Left cardiac atrium (tissue), 4 donors: ENCODE measurements at regions not wholly inside any gene's neighbourhood (a gene's known extent, or its start where the extent isn't known, plus 50 kb on each side); places are given as distances from the start of the nearest gene placed in this dataset.

Experiments
- ATAC-seq, 2 donors: fragments of 200-7000 bp; cut with Tn5 transposase; one replicate each; pipeline ENCODE4 v1.9.1; 2020; ENCODE audit warnings: mild to moderate bottlenecking in 2 of 2, moderate library complexity in 2 of 2
- DNase-seq: peaks from one replicate; pipeline ENCODE4 v3.0.0-alpha.2; 2020
- intact Hi-C, 2 donors: fragments of 100-400 bp; cut with DNase I; formaldehyde crosslinking; loops; one replicate each; pipeline versions ENCODE4 v1.14.1 to v1.15.1; 2022 to 2023
- donor health status: DM: no; HTN: yes; CAD: no.
- donor health status: DM: no; HTN: yes; CAD: no; lungs with severe emphysema.
- donor health status: DM: yes; HTN: yes; CAD: no.
- donor health status: Dilated cardiomyopathy.

- intact Hi-C loops = no loop called here
- ATAC-seq (no peak), DNase-seq (no peak)
Observed at GRCh38 chr17:13409455-13409854, 192.3 kb downstream of the HS3ST3A1 start.

GRCh38 chr17:13407381-13407780, 194.3 kb downstream of the HS3ST3A1 start:
- DNase-seq (no peak), ATAC-seq (no peak)
- intact Hi-C loops = no loop called here

GRCh38 chr17:13405807-13406206, 195.9 kb downstream of the HS3ST3A1 start:
- ATAC-seq = peak in 1 of 2 donors; percentile 53
- intact Hi-C loops = no loop called here
- DNase-seq = no peak

GRCh38 chr17:13405080-13405479, 196.6 kb downstream of the HS3ST3A1 start:
- ATAC-seq = no peak

GRCh38 chr17:13403982-13404946, 197.5 kb downstream of the HS3ST3A1 start:
- intact Hi-C loops = no loop called here
- no peak for DNase-seq
- peak in 1 of 2 donors; percentile 17 for ATAC-seq

More at GRCh38 chr17:13405080-13405479, 196.6 kb downstream of the HS3ST3A1 start:
- DNase-seq = no peak
- intact Hi-C loops = no loop called here

- no peak for DNase-seq
- ATAC-seq = no peak
- intact Hi-C loops = no loop called here
Observed at GRCh38 chr17:13400491-13400890, 201.2 kb downstream of the HS3ST3A1 start.

GRCh38 chr17:13398853-13399252, 202.9 kb downstream of the HS3ST3A1 start:
- intact Hi-C loops = no loop called here
- ATAC-seq = no peak
- no peak for DNase-seq

GRCh38 chr17:13398091-13398490, 203.6 kb downstream of the HS3ST3A1 start:
- intact Hi-C loops = no loop called here
- DNase-seq = no peak
- no peak for ATAC-seq

- ATAC-seq = no peak
- DNase-seq = no peak
- intact Hi-C loops = no loop called here
Observed at GRCh38 chr17:13395862-13396261, 205.9 kb downstream of the HS3ST3A1 start.

GRCh38 chr17:13395346-13395745, 206.4 kb downstream of the HS3ST3A1 start:
- intact Hi-C loops = no loop called here
- DNase-seq = no peak
- no peak for ATAC-seq

GRCh38 chr17:13393841-13394710, 207.7 kb downstream of the HS3ST3A1 start:
- ATAC-seq = peak; percentile 57 to 87
- intact Hi-C loops = no loop called here
- DNase-seq = no peak

- DNase-seq (no peak), ATAC-seq (no peak)
- intact Hi-C loops = no loop called here
Observed at GRCh38 chr17:13387952-13388351, 213.8 kb downstream of the HS3ST3A1 start.

GRCh38 chr17:13387236-13387635, 214.5 kb downstream of the HS3ST3A1 start:
- no peak for DNase-seq
- no peak for ATAC-seq
- intact Hi-C loops = no loop called here

GRCh38 chr17:13385481-13385911, 216.2 kb downstream of the HS3ST3A1 start:
- DNase-seq (no peak), ATAC-seq (peak in 1 of 2 donors; percentile 26)
- intact Hi-C loops = no loop called here

- DNase-seq (no peak), ATAC-seq (no peak)
- intact Hi-C loops = no loop called here
Observed at GRCh38 chr17:13384626-13385025, 217.1 kb downstream of the HS3ST3A1 start.

GRCh38 chr17:13378361-13378760, 223.4 kb downstream of the HS3ST3A1 start:
- ATAC-seq = no peak
- intact Hi-C loops = no loop called here

GRCh38 chr17:13374203-13375143, 227.3 kb downstream of the HS3ST3A1 start:
- intact Hi-C loops = no loop called here
- ATAC-seq (no peak), DNase-seq (no peak)

More at GRCh38 chr17:13378361-13378760, 223.4 kb downstream of the HS3ST3A1 start:
- DNase-seq = no peak

GRCh38 chr17:13372432-13372831, 229.3 kb downstream of the HS3ST3A1 start:
- intact Hi-C loops = no loop called here
- DNase-seq (no peak), ATAC-seq (peak in 1 of 2 donors; percentile 40)

- intact Hi-C loops = no loop called here
- DNase-seq (no peak), ATAC-seq (no peak)
Observed at GRCh38 chr17:13367154-13367553, 234.6 kb downstream of the HS3ST3A1 start.
